CD14-positive monocyte (primary cell): ENCODE measurements at regions not wholly inside any gene's neighbourhood (a gene's known extent, or its start where the extent isn't known, plus 50 kb on each side); places are given as distances from the start of the nearest gene placed in this dataset.

ENCODE experiments used
- DNase-seq, 3 donors: peaks; one replicate each; pipeline ENCODE4 v3.0.0-alpha.2; 2011 to 2022
- H2AFZ ChIP-seq: 2 replicates; pipeline ENCODE4 v1.6.0; 2012; ENCODE audit warnings: mild to moderate bottlenecking, low read depth, low read length, inconsistent platforms; ENCODE audit not compliant: insufficient read depth, poor library complexity, severe bottlenecking
- H3K27ac ChIP-seq, 2 donors: 1 replicate in 1 of 2; 2 replicates in 1 of 2; pipeline ENCODE4 v1.5.1; 2012 to 2013; ENCODE audit warnings: low read length in 2 of 2, control low read depth in 1 of 2, inconsistent platforms in 1 of 2, low read depth in 1 of 2, mild to moderate bottlenecking in 1 of 2
- H3K27me3 ChIP-seq, 2 donors: one replicate each; pipeline versions ENCODE4 v1.6.0 to v1.6.1; 2011 to 2013; ENCODE audit warnings: low read length in 2 of 2; ENCODE audit not compliant: control insufficient read depth in 2 of 2, insufficient read depth in 2 of 2
- H3K36me3 ChIP-seq, 2 donors: replicated peaks in 1 of 2; 1 replicate in 1 of 2; 2 replicates in 1 of 2; pipeline versions ENCODE4 v1.5.1 to v1.6.1; 2012 to 2013; ENCODE audit warnings: low read length in 2 of 2, control low read depth in 1 of 2, inconsistent platforms in 1 of 2, mild to moderate bottlenecking in 1 of 2; ENCODE audit not compliant: insufficient read depth in 2 of 2, control insufficient read depth in 1 of 2
- H3K4me1 ChIP-seq, 2 donors: 1 replicate in 1 of 2; 2 replicates in 1 of 2; pipeline versions ENCODE4 v1.5.1 to v1.6.1; 2012 to 2013; ENCODE audit warnings: low read length in 2 of 2, control low read depth in 1 of 2, inconsistent platforms in 1 of 2, mild to moderate bottlenecking in 1 of 2, moderate library complexity in 1 of 2; ENCODE audit not compliant: insufficient read depth in 2 of 2, control insufficient read depth in 1 of 2
- H3K4me2 ChIP-seq: replicated peaks from 2 replicates; pipeline ENCODE3; 2012; ENCODE audit warnings: low read length, moderate library complexity, mild to moderate bottlenecking; ENCODE audit not compliant: poor library complexity, severe bottlenecking; ENCODE audit errors: extremely low read depth
- H3K4me3 ChIP-seq, 3 experiments: fragments of 200-600 bp in 1 of 3; sonication (generic) in 1 of 3; replicated peaks in 1 of 3; 1 replicate in 2 of 3; 2 replicates in 1 of 3; pipeline ENCODE4 v1.5.1; 2011 to 2013; ENCODE audit warnings: low read length in 3 of 3, mild to moderate bottlenecking in 3 of 3, control low read depth in 2 of 3, low read depth in 2 of 3, inconsistent platforms in 1 of 3, moderate library complexity in 1 of 3
- H3K79me2 ChIP-seq: 2 replicates; pipeline ENCODE4 v1.6.0; 2012; ENCODE audit warnings: mild to moderate bottlenecking, control low read depth, inconsistent platforms, low read length, moderate library complexity; ENCODE audit not compliant: insufficient read depth
- H3K9ac ChIP-seq: 2 replicates; pipeline ENCODE4 v1.6.0; 2017; ENCODE audit warnings: low read length, mild to moderate bottlenecking; ENCODE audit not compliant: insufficient read depth, poor library complexity, severe bottlenecking
- H3K9me3 ChIP-seq, 2 donors: replicated peaks in 1 of 2; 1 replicate in 1 of 2; 2 replicates in 1 of 2; pipeline versions ENCODE4 v1.5.1 to v1.6.1; 2012 to 2013; ENCODE audit warnings: low read length in 2 of 2, control low read depth in 1 of 2; ENCODE audit not compliant: control insufficient read depth in 1 of 2, insufficient read depth in 1 of 2
- H4K20me1 ChIP-seq: 2 replicates; pipeline ENCODE4 v1.6.0; 2012; ENCODE audit warnings: mild to moderate bottlenecking, low read length, control low read depth, moderate library complexity; ENCODE audit not compliant: insufficient read depth
- H3K27ac Mint-ChIP-seq, 7 donors: one replicate each; pipeline ENCODE4 v1.8.0; 2020; ENCODE audit warnings: mild to moderate bottlenecking in 7 of 7, mixed read lengths in 7 of 7, moderate library complexity in 6 of 7, inconsistent platforms in 2 of 7
- H3K27me3 Mint-ChIP-seq, 3 donors: one replicate each; pipeline ENCODE4 v1.8.0; 2021 to 2022; ENCODE audit warnings: low read depth in 3 of 3, mild to moderate bottlenecking in 3 of 3, mixed read lengths in 3 of 3, moderate library complexity in 3 of 3, inconsistent platforms in 1 of 3
- H3K36me3 Mint-ChIP-seq, 2 donors: one replicate each; pipeline ENCODE4 v1.8.0; 2020; ENCODE audit warnings: mixed read lengths in 2 of 2, inconsistent platforms in 1 of 2, mild to moderate bottlenecking in 1 of 2
- H3K4me1 Mint-ChIP-seq: one replicate; pipeline ENCODE4 v1.8.0; 2020; ENCODE audit warnings: mild to moderate bottlenecking, mixed read lengths
- H3K4me3 Mint-ChIP-seq, 2 donors: one replicate each; pipeline ENCODE4 v1.8.0; 2020; ENCODE audit warnings: mild to moderate bottlenecking in 2 of 2, mixed read lengths in 2 of 2, moderate library complexity in 1 of 2
- H3K9me3 Mint-ChIP-seq, 7 donors: one replicate each; pipeline ENCODE4 v1.8.0; 2020 to 2022; ENCODE audit warnings: mixed read lengths in 7 of 7, mild to moderate bottlenecking in 6 of 7, moderate library complexity in 6 of 7, inconsistent platforms in 2 of 7
- CTCF ChIP-seq: fragments of 200-600 bp; IDR thresholded peaks from one replicate; pipeline ENCODE4 v1.8.0; 2022; ENCODE audit warnings: antibody characterized with exemption, mild to moderate bottlenecking
- WGBS: methylation state at CpG from one replicate; pipeline ENCODE4 v1.1.5; 2013; ENCODE audit warnings: missing lambda C conversion rate; ENCODE audit not compliant: insufficient coverage; 5-methylcytosine and 5-hydroxymethylcytosine counted together
- intact Hi-C, 2 donors: fragments of 100-400 bp; cut with micrococcal nuclease; formaldehyde crosslinking; loops; one replicate each; pipeline versions ENCODE4 v1.15.0 to v1.15.1; 2023

- peaks cover 4 to 7% (median 4%) of the 10 kb centered on the region in 3 donors for H3K27me3 Mint-ChIP-seq
- no peak overlapping the region for H3K4me3 Mint-ChIP-seq
- no peaks in the 10 kb centered on the region for H3K79me2 ChIP-seq
- no peaks in the 10 kb centered on the region for H4K20me1 ChIP-seq
- no peaks in the 10 kb centered on the region for H3K9me3 ChIP-seq
- peaks cover 0 to 4% (median 0%) of the 10 kb centered on the region in 7 donors for H3K9me3 Mint-ChIP-seq
- H2AFZ ChIP-seq, result no peak overlapping the region
- no peaks in the 10 kb centered on the region for H3K4me1 ChIP-seq
- H3K4me2 ChIP-seq, result no peak overlapping the region
- H3K27ac Mint-ChIP-seq, result no peak overlapping the region
- no peak overlapping the region for H3K4me3 ChIP-seq
- H3K27ac ChIP-seq, result no peak overlapping the region
- TF ChIP-seq CTCF, result no peak
- H3K27me3 ChIP-seq, result no peaks in the 10 kb centered on the region
- no peaks in the 10 kb centered on the region for H3K36me3 Mint-ChIP-seq
- no peak overlapping the region for H3K9ac ChIP-seq
- no peaks in the 10 kb centered on the region for H3K36me3 ChIP-seq
- H3K4me1 Mint-ChIP-seq, result no peaks in the 10 kb centered on the region
- no peak for DNase-seq
- intact Hi-C loops, result no loop called here
Observed at GRCh38 chr1:30572192-30572591, 151.2 kb downstream of the MATN1 start.

- Histone ChIP-seq H3K9me3 (no peaks in the 10 kb centered on the region), H3K9ac (no peak overlapping the region), H3K27me3 (no peaks in the 10 kb centered on the region), H3K27ac (no peak overlapping the region), H3K79me2 (no peaks in the 10 kb centered on the region), H3K36me3 (no peaks in the 10 kb centered on the region), H3K4me1 (no peaks in the 10 kb centered on the region), H3K4me3 (no peak overlapping the region), H4K20me1 (no peaks in the 10 kb centered on the region), H2AFZ (no peak overlapping the region), H3K4me2 (no peak overlapping the region)
- WGBS, result 77% methylated on average over 4 of the region's 4 CpGs
- intact Hi-C loops, result no loop called here
- no peak for TF ChIP-seq CTCF
- peaks cover 4 to 5% (median 4%) of the 10 kb centered on the region in 3 donors for H3K27me3 Mint-ChIP-seq
- H3K36me3 Mint-ChIP-seq, result no peaks in the 10 kb centered on the region
- peak overlapping the region in 1 of 7 donors; percentile 8 for H3K27ac Mint-ChIP-seq
- no peaks in the 10 kb centered on the region for H3K4me1 Mint-ChIP-seq
- no peak for DNase-seq
- no peak overlapping the region for H3K4me3 Mint-ChIP-seq
- H3K9me3 Mint-ChIP-seq, result peaks cover 0 to 4% (median 0%) of the 10 kb centered on the region in 7 donors
Observed at GRCh38 chr1:30571380-30571779, 152.0 kb downstream of the MATN1 start.
